ENCODE measurements at regions not wholly inside any gene's neighbourhood (a gene's known extent, or its start where the extent isn't known, plus 50 kb on each side); places are given as distances from the start of the nearest gene placed in this dataset.
"Not testable (repeated sequence)": the region's sequence is repeated elsewhere in the genome, so short reads cannot be mapped to it uniquely, and the experiment has no call there.

- no peak for DNase-seq
Measured at GRCh38 chr11:25327656-25328055, 830.8 kb downstream of the LUZP2 start.

- DNase-seq: no peak
Measured at GRCh38 chr11:25339281-25339680, 842.4 kb downstream of the LUZP2 start.

DNA sequence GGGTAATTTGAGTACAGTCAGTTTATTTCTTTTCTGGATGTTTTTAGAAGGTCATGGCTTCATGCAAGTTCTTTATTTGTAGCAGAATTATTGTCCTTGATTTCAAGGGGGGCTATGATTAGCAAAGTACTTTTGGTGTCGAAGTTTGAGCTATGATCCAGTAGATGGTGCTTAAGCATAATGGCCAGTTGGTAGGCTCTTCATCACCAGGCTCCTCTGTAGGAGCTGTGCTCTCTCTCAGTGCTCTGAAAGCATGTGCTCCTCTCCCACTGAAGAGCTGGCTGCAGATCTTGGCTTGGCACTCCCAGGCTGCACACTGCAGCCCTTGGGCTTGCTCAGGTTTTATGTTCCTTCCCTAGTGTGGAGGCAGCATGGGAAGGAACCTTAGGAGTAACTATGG, 852.7 kb downstream of the LUZP2 start:
- DNase-seq: no peak

GRCh38 chr11:25350899-25351803, 854.3 kb downstream of the LUZP2 start:
- no peak for DNase-seq

DNA sequence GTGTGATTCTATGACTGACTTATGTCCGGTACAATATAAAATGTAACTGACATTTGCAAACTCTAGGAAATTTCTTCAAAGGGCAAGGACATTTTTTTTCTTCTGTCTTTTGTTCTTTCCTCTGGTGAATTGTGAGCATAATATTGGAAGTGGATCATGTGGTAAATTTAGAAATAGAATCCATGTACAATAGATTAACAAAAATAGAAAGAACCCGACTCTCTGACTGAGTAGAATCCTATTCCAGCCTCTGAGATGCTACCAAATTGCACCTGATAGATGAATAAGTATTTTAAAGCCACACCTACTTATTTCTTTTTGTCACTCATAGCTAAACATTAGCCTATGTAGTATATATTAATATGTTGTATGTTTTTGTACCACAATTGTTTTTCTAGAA, 860.3 kb downstream of the LUZP2 start:
- no peak for DNase-seq

- DNase-seq: no peak
Measured at GRCh38 chr11:25377466-25377865, 880.6 kb downstream of the LUZP2 start.

- no peak for DNase-seq
Measured at GRCh38 chr11:25396847-25397246, 900.0 kb downstream of the LUZP2 start.

DNA sequence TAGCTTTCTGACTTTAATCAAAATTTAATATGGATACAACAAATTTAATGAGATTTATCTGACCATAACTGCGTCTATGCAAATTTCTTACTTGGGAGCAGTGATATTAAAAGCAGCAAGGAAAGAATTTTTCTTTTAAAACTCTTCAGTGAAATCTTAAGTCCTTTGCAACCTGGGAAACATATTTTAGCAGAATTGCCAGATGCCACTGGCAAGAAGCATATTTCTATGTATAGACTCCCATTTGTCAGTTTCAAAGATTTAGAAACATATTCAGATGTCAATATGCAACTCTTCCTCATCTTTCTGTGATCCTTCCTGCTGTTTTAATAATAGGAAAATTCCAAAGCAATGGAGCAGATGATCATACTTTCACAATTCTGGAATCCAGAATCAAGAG, 911.3 kb downstream of the LUZP2 start:
- DNase-seq: no peak

DNA sequence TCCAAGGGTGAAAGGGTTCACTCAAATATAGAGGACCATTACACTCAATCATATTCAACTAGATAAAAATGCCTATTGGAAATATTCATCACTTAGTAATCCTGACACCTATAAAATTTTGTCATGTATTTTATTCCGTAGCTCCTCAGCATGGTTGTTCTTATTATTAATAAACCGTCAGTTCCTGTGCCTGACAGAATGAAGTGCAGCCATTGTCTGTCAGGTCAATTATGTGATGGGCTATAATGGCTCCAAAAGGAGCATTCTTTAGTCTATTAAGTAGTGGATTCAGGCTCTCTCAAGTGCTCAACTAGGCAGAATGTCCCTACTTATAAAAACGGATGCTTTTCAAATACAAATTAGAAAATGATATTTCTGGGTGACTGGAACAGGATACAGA, 916.1 kb upstream of the ANO3 start:
- no peak for DNase-seq

DNA sequence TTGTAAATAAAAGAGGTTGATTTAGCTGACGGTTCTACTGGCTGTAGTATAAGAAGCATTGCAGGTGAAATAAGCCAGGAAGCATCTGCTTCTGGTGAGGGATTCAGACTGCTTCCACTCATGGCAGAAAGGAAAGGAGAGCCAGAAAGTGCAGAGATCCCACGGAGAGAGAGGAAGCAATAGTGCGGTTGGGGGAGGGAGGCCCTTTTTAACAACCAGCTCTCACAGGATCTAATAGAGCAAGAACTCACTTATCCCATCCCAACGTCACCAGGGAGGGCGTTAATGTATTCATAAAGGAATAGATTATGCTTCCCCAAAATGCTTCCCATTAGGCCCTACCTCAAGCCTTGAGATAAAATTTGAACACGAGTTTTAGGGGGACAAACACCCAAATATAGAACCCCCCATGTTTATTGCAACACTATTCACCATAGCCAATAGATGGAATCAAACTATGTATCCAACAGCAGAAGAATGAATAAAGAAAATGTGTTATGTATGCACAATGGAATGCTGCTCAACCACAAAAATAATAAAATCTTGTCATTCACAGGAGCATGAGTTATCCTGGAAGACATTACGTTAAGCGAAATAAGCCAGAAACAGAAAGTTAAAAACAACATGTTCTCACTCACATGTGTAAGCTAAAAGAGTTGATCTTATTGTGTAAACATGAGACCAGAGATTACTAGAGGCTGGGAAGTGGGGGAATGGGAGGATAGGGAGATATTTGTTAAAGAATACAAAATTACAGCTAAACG, 908.3 kb upstream of the ANO3 start:
- no peak for DNase-seq

- DNase-seq: no peak
Measured at GRCh38 chr11:25432376-25432775, 899.6 kb upstream of the ANO3 start.

DNA sequence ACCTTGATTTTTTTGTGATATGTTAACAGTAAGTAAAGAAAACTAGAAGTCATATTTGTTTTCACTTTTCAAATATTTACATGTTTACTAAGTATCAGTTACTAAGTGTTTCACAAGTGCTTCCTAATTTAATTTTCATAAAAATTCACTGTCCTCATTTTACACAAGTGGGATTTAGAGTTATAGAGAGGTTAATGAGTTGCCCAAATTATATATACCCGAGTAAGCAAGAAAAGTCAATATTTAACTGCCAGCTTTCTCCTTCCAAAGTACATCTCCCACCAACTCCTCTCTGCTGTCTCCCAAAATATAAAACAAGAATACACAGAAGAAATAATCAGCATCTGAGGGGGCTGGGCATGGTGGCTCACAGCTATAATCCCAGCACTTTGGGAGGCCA, 896.7 kb upstream of the ANO3 start:
- no peak for DNase-seq

- DNase-seq: no peak
Measured at GRCh38 chr11:25436326-25436725, 895.6 kb upstream of the ANO3 start.

- no peak for DNase-seq
Measured at GRCh38 chr11:25441421-25441820, 890.5 kb upstream of the ANO3 start.

DNA sequence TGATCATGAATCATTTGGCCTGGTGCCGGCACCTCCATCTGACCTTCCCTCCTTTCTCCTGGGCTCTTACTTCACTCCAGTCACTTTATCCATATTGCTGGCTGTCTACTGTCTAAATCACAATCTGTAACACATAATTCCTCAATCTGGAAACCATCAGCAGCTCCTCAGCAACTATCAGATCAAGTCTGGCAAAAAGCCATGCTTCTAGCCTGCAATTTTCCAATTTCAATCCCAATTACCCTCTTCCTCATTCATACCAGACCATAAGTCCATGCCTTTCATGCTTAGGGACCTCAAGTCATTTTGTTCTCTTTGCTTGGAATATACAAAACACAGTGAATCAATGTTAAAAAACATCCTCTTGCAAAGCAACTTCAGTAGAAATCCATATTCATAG, 882.8 kb upstream of the ANO3 start:
- DNase-seq: no peak

DNA sequence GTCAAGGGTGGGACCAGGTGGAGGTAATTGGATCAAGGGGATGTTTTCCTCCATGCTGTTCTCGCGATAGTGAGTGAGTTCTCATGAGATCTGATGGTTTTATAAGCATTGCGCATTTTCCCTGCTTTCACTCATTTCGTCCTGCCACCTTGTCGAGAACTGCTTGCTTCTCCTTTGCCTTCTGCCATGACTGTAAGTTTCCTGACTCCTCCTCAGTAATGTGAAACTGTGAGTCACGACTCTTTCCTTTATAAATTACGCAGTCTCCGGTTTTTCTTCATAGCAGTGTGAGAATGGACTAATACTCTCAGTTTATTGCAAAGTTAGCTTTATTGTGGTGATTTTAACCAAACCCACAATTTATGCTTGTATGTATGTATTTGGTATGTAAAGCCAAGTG, 878.5 kb upstream of the ANO3 start:
- DNase-seq: no peak

- DNase-seq: no peak
Measured at GRCh38 chr11:25456211-25456610, 875.7 kb upstream of the ANO3 start.

DNA sequence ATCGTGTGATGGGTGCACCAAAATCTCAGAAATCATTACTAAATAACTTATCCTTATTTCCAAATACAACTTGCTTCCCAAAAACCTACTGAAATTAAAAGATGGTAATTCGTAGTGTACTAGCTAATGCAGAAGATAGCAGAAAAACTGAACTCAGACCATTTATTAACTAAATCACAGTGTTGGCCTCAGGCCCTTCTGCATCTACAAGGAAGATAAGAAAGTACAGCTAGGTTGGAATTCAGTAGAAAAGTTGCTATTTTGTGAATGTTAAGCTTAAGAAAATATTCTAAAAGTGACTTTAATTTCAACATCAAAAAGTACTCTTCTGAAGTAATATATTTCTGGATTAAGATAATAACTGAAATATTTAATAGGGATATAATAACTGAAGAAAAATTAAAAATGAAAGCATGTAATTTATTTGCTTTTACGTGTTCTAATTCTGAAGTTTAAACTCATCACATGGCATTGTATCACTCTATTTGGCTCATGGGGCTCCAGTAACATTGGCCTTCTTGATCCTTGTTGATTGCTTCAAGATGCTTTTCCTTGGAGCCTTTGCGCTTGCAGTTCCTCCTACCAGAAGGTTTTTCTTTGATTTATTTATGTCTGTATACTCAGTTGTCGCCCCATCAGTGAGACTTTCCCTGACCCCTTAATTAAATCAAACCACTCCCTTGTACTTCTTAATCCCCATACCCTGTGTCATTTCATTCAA, 847.9 kb upstream of the ANO3 start:
- DNase-seq: no peak

- no peak for DNase-seq
Measured at GRCh38 chr11:25485315-25485714, 846.6 kb upstream of the ANO3 start.

DNA sequence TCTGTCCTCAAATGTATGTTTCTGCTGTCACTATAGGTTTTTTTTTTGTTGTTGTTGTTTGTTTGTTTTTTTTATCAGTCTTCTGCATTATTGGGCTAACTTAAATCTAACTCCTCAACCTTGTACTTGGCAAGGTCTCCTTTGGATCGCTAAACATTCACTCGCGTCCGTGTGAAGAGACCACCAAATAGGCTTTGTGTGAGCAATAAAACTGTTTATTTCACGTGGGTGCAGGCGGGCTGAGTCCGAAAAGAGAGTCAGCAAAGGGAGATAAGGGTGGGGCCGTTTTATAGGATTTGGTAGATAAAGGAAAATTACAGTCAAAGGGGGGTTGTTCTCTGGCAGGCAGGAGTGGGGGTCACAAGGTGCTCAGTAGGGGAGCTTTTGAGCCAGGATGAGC, 845.6 kb upstream of the ANO3 start:
- not testable (repeated sequence) for DNase-seq

DNA sequence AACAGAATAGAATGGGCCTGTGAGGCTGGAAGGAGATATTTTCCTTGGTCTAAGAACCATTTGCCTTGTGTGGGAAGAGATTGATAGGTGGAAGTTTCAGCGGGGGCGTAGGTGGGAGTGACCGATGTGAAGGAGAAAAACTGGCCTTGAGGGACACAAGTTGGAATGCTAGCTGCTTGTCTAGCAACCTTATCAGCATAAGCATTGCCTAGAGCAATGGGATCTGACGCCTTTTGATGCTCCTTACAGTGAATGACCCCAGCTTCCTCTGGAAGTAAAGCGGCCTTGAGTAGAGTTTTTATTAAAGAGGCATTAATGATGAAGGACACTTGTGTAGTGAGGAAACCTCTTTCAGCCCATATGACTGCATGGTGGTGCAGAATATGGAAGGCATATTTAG, 843.8 kb upstream of the ANO3 start:
- DNase-seq: not testable (repeated sequence)

GRCh38 chr11:25501426-25501825, 830.5 kb upstream of the ANO3 start:
- not testable (repeated sequence) for DNase-seq

GRCh38 chr11:25515576-25515975, 816.4 kb upstream of the ANO3 start:
- no peak for DNase-seq

DNA sequence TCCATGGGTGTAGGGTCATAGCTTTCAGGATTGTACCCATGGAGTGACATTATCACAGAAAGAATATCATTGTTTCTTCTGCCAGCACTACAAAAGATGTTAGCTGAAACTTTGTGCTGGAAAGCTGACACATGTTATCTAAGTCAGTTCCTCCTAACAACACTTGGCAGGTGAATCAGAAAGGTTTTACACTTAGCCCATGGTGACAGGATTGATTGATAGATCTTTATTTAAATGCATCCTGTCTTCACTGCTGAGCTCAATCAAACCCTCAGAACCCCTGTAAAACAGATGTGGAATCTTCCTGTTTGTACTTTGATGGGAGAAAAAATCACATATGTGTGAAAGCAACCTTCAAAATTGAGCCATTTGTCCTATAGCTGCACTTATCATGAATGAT, 811.5 kb upstream of the ANO3 start:
- DNase-seq: no peak
